SJCRH30 (cell line): ENCODE measurements at regions not wholly inside any gene's neighbourhood (a gene's known extent, or its start where the extent isn't known, plus 50 kb on each side); places are given as distances from the start of the nearest gene placed in this dataset.
"Not testable (repeated sequence)": the region's sequence is repeated elsewhere in the genome, so short reads cannot be mapped to it uniquely, and the experiment has no call there.

Experiments used
- DNase-seq, 2 experiments: peaks; one replicate each; pipeline ENCODE4 v3.0.0-alpha.2; 2015 to 2020
- H3K27ac ChIP-seq: fragments of 250-450 bp; sonication (Bioruptor Pico); 2 replicates; pipeline ENCODE4 v1.5.1; 2020; ENCODE audit warnings: mild to moderate bottlenecking, moderate library complexity
- H3K27me3 ChIP-seq: fragments of 250-450 bp; sonication (Bioruptor Pico); 2 replicates; pipeline ENCODE4 v1.5.1; 2020; ENCODE audit warnings: mild to moderate bottlenecking, moderate library complexity
- H3K36me3 ChIP-seq: fragments of 250-450 bp; sonication (Bioruptor Pico); 2 replicates; pipeline ENCODE4 v1.5.1; 2020; ENCODE audit warnings: mild to moderate bottlenecking, moderate library complexity
- H3K4me1 ChIP-seq: fragments of 250-450 bp; sonication (Bioruptor Pico); 2 replicates; pipeline ENCODE4 v1.5.1; 2020; ENCODE audit warnings: mild to moderate bottlenecking, moderate library complexity
- H3K4me3 ChIP-seq: fragments of 250-450 bp; sonication (Bioruptor Pico); 2 replicates; pipeline ENCODE4 v1.5.1; 2020; ENCODE audit warnings: mild to moderate bottlenecking, moderate library complexity
- H3K9me3 ChIP-seq: fragments of 250-450 bp; sonication (Bioruptor Pico); replicated peaks from 2 replicates; pipeline ENCODE4 v1.5.1; 2020; ENCODE audit warnings: mild to moderate bottlenecking, moderate library complexity

DNA sequence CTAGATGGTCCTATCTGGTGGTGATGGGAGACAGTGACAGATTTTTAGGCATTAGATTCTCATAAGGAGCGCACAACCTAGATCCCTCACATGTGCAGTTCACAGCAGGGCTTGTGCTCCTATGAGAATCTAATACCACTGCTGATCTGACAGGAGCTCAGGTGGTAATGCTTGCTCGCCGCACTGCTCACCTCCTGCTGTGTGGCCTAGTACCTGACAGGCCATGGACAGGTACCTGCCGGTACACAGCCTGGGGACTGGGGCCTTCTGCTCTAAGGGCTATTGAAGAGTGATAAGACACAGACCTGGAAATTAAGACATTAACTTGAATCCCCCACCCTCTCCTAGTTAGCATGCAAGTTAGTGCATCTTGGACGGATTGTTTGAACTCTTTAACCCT is 64.4 kb downstream of the KLRB1 start:
- H3K9me3 ChIP-seq, H3K27ac ChIP-seq, DNase-seq, H3K27me3 ChIP-seq, H3K4me3 ChIP-seq, H3K4me1 ChIP-seq, H3K36me3 ChIP-seq: not testable (repeated sequence)

DNA sequence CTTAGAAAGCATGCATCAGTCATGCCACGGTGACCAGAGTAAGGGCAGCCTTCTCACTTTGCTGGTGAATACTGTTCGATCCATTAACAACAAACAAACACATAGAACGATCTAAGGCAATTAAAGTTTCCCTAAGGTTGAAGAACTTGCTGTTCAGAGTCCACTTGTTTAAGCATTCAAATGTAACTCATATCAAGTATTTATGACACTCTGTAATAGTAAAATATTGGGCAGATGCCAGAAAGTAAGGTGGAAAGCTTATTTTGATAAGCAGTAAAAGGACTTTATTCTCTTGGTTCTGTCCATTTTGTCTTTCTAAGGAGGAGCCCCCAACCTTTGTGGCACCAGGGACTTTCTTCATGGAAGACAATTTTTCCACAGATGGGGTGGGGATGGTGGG is 64.9 kb downstream of the KLRB1 start:
- H3K4me1 ChIP-seq, DNase-seq, H3K36me3 ChIP-seq, H3K27me3 ChIP-seq, H3K27ac ChIP-seq, H3K9me3 ChIP-seq, H3K4me3 ChIP-seq: not testable (repeated sequence)

DNA sequence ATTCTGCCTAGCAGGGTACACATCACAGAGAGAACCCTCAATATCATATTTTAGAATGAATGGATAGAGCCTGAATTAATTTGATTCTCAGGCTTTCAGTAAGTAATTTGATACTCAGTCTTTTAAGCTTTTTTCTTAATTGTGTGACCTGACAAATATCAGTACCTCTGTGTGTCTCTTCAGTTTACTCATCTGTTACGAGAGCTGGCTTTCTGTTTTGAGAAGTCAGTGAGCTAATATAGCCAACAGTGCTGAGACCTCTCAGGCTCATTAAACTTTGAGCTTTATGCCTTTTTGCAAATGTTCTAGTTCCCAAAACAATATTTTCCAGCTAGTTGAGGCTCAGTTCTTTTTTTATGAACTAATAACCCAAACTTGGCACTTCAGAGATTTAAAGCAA is 91.8 kb downstream of the KLRB1 start:
- H3K4me1 ChIP-seq, DNase-seq, H3K27ac ChIP-seq, H3K27me3 ChIP-seq, H3K4me3 ChIP-seq, H3K9me3 ChIP-seq, H3K36me3 ChIP-seq: not testable (repeated sequence)

DNA sequence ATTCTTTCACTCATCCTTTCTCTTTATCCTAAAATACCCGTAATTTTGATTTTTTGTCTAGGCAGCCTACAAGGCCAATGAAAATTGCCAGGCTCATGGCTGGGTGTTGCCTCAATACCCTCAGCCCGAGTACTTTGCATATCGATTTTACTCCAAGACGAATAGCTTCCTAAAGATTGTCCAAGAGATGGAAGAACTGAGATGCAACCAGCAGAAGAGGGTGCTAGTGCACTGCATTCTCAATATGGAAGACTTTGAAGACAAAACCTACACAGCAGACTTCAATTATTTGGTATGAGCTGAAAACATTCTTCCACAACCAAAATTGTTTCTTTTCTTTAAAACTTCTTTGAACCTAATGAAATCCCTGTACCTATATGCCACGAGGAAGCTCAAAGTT is 95.0 kb downstream of the KLRB1 start:
- H3K27me3 ChIP-seq, H3K36me3 ChIP-seq, H3K4me1 ChIP-seq, DNase-seq, H3K27ac ChIP-seq, H3K4me3 ChIP-seq, H3K9me3 ChIP-seq: not testable (repeated sequence)

DNA sequence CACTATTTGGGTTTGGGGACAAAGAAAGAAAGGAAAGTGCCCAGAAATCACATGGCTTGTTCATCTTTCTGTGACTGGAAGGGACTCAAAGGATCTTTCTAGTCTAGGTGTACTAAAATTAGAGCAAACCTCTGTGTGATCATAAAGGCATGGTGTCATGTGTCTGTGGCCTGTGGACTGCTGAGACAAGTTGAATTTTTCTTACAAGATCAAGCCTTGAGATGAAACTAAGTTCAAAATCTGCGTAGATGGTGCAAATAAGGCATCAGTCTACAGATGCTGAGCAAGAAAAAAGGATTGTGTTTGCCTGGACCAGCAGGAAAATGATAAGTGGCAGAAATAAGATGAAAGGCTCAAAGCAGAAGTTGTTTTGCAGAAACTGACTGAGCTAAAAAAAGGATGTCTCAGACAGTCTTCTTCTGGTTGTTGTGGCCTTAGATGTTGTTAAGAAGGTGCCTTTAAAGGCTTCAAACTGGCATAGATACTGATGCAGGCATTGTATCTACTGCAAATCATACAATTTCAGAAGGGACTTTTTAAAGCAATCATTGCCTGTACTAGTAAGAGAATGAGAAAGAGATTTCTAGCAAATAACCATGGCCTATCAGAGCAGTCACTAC is 97.2 kb downstream of the KLRB1 start:
- not testable (repeated sequence) for H3K4me3 ChIP-seq, H3K27me3 ChIP-seq, H3K9me3 ChIP-seq, H3K27ac ChIP-seq, DNase-seq, H3K36me3 ChIP-seq, H3K4me1 ChIP-seq

DNA sequence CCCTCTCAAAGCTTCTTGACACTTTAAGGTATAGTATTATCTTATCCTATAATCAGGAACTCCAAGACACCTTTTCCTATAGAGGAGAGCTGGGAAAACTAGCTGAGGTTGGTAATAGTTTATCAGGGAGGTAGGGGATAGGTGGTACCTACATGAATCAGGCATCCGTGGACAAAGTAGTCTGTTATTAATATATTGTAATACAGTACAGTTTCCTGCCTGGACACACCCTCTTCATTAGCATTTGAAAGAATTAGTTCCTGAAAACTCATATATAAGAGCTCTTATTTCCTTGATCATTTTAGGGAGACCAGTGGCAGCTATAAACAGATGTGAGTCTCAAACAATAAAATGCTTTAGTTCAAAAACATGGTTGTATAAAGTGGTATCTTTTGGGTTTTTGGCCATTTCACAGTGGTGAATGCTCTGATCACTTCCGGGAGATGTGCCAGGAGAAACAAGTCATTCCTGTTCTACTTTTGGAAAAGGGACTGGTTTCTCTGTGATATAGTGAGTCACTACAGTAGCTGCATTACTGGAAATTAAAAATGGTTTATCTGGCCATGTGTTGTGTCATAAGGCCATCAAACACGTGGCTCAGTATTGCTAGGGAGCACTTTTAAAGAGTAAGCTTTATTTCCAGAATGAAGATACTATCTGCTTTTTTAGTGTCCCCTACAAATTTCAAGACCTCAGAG is 98.1 kb downstream of the KLRB1 start:
- no peak for DNase-seq
- H3K4me3 ChIP-seq = no peak overlapping the region
- H3K36me3 ChIP-seq = no peaks in the 10 kb centered on the region
- no peaks in the 10 kb centered on the region for H3K9me3 ChIP-seq
- no peaks in the 10 kb centered on the region for H3K4me1 ChIP-seq
- H3K27ac ChIP-seq = no peak overlapping the region
- no peaks in the 10 kb centered on the region for H3K27me3 ChIP-seq

DNA sequence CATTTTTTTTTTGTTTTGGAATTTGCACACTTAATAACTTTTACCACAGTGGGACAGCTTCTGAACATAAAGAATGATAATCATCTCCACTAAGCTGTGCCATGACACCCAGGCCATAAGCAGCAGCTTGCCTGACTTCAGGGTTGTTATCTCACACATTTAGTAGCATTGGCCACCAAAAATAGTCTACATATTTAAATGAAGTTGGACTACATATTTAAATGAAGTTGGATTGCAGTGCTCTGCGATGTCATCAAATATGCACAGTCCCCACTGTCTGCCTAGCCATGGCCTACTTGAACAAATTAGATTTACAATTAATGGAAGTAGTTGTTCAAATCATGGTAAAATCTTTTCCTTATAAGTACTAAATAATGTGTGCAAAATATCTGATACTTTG is 101.0 kb downstream of the KLRB1 start:
- Histone ChIP-seq H3K4me1 (no peaks in the 10 kb centered on the region), H3K9me3 (no peaks in the 10 kb centered on the region), H3K36me3 (no peaks in the 10 kb centered on the region), H3K4me3 (no peak overlapping the region), H3K27me3 (no peaks in the 10 kb centered on the region), H3K27ac (no peak overlapping the region)
- DNase-seq = no peak

DNA sequence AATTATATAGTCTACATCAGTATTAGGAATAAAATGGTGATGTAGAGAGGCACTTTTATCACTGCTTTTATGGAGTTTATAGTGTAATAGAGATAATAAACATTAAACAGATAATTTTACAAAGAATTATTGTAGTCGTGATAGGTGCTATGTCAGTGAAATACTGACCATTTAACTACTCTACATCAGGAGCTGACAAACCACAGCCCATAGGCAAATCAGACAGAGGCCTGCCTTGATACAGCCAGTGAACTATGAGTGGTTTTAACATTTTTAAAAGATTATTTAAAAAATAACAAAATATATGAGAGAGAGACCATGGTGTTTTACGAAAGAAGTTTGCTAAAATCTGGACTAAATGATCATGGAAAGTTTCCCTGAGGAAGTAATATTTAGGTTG is 104.3 kb downstream of the KLRB1 start:
- H3K27ac ChIP-seq, DNase-seq, H3K9me3 ChIP-seq, H3K36me3 ChIP-seq, H3K27me3 ChIP-seq, H3K4me1 ChIP-seq, H3K4me3 ChIP-seq: not testable (repeated sequence)

DNA sequence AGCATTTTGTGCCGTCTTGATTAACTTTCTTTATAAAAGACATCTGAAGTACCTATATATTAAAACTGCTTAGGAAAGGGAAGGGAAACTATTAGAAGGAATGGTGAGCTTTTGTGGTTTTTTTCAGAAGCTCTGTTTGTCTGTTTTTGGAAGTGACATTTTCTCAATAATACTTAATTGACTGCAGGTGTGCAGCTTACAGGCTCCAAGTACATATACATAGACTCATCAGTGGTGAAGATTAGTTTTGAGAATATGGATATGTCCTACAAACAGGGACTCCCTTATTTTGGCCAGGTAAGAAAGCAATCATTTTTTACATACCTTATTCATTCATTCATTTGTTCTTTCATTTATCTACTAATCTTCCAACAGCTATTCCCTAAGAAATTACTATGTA is 104.9 kb downstream of the KLRB1 start:
- not testable (repeated sequence) for H3K4me3 ChIP-seq, H3K4me1 ChIP-seq, H3K9me3 ChIP-seq, DNase-seq, H3K27me3 ChIP-seq, H3K36me3 ChIP-seq, H3K27ac ChIP-seq

DNA sequence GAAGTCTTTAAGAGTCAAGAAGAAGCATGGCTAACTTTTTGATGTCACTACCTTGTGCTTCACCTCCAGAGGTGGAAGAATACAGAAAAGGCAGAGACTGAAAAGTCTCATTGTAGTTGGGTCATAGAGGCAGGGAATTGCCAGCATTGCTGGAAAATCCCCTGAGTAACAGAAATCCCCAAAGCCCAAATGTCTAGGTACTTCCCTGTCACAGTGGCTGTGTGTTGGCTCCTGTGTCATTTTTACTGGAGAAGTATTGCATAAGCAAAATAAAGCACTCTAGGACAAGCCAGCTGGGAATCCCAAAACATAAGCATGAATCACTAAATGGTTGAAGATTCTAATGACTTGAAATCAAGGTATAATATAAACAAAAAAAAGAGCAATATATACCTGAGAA is 114.4 kb downstream of the KLRB1 start:
- H3K27ac ChIP-seq, H3K36me3 ChIP-seq, H3K4me1 ChIP-seq, H3K4me3 ChIP-seq, DNase-seq, H3K9me3 ChIP-seq, H3K27me3 ChIP-seq: not testable (repeated sequence)

DNA sequence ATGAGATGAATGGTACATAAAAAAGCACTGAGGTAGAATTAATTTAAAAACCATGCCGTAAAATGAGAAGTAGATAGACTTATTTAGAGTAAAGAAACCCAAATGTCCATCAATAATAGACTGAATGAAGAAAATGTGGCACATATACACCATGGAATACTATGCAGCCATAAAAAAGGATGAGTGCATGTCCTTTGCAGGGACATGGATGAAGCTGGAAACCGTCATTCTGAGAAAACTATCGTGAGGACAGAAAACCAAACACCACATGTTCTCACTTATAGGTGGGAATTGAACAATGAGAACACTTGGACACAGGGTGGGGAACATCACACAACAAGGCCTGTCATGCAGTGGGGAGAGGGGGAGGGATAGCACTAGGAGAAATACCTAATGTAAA is 126.4 kb downstream of the KLRB1 start:
- not testable (repeated sequence) for H3K4me3 ChIP-seq, H3K36me3 ChIP-seq, DNase-seq, H3K4me1 ChIP-seq, H3K27me3 ChIP-seq, H3K9me3 ChIP-seq, H3K27ac ChIP-seq

DNA sequence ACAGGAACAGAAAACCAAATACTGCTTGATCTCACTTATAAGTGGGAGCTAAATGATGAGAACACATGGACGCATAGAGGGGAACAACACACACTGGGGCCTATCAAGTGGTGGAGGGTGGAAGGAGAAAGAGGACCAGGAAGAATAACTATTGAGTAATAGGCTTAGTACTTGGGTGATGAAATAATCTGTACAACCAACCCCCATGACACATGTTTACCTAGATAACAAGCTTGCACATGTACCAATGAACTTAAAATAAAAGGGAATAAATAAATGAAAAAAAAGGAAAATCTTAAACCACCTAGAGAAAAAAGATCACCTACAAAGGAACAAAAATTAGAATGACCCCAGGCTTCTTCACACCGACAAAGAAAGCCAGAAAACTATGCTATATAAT is 133.5 kb downstream of the KLRB1 start:
- H3K4me1 ChIP-seq, DNase-seq, H3K27me3 ChIP-seq, H3K36me3 ChIP-seq, H3K27ac ChIP-seq, H3K9me3 ChIP-seq, H3K4me3 ChIP-seq: not testable (repeated sequence)

DNA sequence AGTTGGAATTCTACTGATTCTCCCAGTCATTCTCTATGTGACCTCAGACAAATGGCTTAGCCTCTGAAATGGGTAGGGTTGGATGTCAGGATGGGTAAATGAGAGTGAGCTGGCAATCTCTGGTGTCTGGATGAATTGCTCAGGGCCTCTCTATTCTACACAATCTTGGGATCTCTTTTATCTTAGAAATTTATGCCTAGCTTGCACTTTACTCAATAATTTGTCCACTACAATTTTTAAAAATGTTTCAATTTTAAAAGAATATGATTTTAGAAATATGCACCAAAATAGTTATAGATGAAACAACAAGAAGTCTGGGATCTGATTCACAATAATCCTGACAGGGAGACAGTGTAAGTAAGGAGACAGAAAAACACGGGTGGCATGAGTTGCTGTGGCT is 134.1 kb downstream of the KLRB1 start:
- not testable (repeated sequence) for H3K27me3 ChIP-seq, H3K9me3 ChIP-seq, H3K4me1 ChIP-seq, DNase-seq, H3K27ac ChIP-seq, H3K4me3 ChIP-seq, H3K36me3 ChIP-seq

DNA sequence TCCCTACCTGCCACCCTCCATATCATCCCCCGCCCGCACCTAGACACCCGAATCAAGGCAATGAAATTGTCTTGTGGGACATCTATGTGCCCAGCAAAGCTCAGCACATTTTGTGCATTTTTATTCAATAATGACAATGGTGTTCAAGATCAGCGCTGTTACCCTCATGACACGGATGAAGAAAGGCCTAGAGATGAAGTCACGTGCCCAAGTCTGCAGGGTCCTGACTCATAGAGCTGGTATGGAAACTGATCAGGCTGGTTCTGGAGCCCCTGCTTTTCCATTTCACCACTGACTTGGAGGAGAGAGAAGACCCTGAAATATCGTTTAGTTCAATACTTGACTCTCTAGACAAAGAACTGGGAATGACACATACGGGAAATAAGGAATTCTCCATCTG is 136.2 kb downstream of the KLRB1 start:
- not testable (repeated sequence) for H3K27ac ChIP-seq, H3K4me3 ChIP-seq, H3K9me3 ChIP-seq, H3K36me3 ChIP-seq, H3K4me1 ChIP-seq, H3K27me3 ChIP-seq, DNase-seq

DNA sequence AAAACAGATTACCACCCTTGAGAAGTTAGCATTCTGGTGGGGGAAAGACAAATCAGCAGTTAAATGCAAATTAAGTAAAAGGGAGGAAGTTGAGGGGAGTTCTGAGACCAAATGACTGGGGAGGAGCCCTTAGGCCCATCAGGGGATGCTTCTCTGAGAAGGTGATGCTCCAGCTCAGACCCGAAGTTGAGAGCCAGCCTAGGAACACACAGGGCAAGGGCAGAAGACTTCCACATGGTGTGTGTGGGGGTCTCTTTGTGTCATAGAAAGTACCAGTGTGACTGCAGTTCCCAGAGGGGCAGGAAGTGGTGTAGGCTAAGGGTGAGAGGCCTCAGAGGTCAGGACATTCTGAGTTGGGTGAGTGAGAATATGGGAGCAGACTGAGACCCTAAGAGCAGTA is 137.3 kb downstream of the KLRB1 start:
- H3K36me3 ChIP-seq, H3K27ac ChIP-seq, H3K4me1 ChIP-seq, H3K4me3 ChIP-seq, H3K27me3 ChIP-seq, H3K9me3 ChIP-seq, DNase-seq: not testable (repeated sequence)

DNA sequence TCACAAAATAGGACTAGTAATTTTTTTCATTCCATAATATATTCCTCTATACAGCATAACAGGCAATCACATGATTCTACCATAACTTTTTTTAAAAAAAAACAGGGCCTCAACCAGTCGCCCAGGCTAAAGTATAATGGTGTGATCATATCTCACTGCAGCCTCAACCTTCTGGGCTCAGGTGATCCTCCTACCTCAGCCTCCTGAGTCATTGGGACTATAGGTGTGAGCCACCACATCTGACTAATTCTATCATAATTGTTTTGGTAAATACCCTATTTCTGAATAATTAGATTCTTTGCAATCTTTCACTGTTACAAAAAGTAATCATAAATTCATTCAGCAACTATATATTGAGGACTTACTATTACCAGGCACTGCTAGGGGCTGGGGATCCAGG is 137.8 kb downstream of the KLRB1 start:
- H3K36me3 ChIP-seq, H3K4me3 ChIP-seq, H3K4me1 ChIP-seq, H3K9me3 ChIP-seq, DNase-seq, H3K27me3 ChIP-seq, H3K27ac ChIP-seq: not testable (repeated sequence)
